Skeletal muscle tissue (tissue), 3 donors: ENCODE measurements at regions not wholly inside any gene's neighbourhood (a gene's known extent, or its start where the extent isn't known, plus 50 kb on each side); places are given as distances from the start of the nearest gene placed in this dataset.
"Not testable (repeated sequence)": the region's sequence is repeated elsewhere in the genome, so short reads cannot be mapped to it uniquely, and the experiment has no call there.

Experiments used
- H3K27ac ChIP-seq: one replicate; pipeline ENCODE4 v1.7.0; 2013; ENCODE audit warnings: mild to moderate bottlenecking, low read depth, low read length, inconsistent platforms
- H3K27me3 ChIP-seq, 3 donors: one replicate each; pipeline ENCODE4 v1.7.0; 2013; ENCODE audit warnings: low read length in 3 of 3; ENCODE audit not compliant: control insufficient read depth in 3 of 3, insufficient read depth in 3 of 3
- H3K36me3 ChIP-seq, 3 donors: one replicate each; pipeline ENCODE4 v1.7.0; 2013; ENCODE audit warnings: low read length in 3 of 3; ENCODE audit not compliant: control insufficient read depth in 3 of 3, insufficient read depth in 3 of 3
- H3K4me1 ChIP-seq, 3 donors: one replicate each; pipeline ENCODE4 v1.7.0; 2013; ENCODE audit warnings: low read length in 3 of 3, mild to moderate bottlenecking in 3 of 3; ENCODE audit not compliant: control insufficient read depth in 3 of 3, insufficient read depth in 3 of 3
- H3K4me3 ChIP-seq, 3 donors: one replicate each; pipeline ENCODE4 v1.7.0; 2013; ENCODE audit warnings: low read length in 3 of 3
- H3K9ac ChIP-seq, 3 donors: one replicate each; pipeline ENCODE4 v1.7.0; 2013; ENCODE audit warnings: low read length in 3 of 3, mild to moderate bottlenecking in 3 of 3, moderate library complexity in 2 of 3, low read depth in 1 of 3
- H3K9me3 ChIP-seq, 3 donors: one replicate each; pipeline ENCODE4 v1.7.0; 2013; ENCODE audit warnings: low read length in 3 of 3; ENCODE audit not compliant: control insufficient read depth in 3 of 3
- donor health status: Osteomylitis.

GRCh38 chr2:225756198-225756597 is 356.7 kb downstream of the NYAP2 start:
- no peaks in the 10 kb centered on the region for H3K36me3 ChIP-seq
- H3K4me1 ChIP-seq: no peaks in the 10 kb centered on the region
- H3K9ac ChIP-seq: no peak overlapping the region
- no peak overlapping the region for H3K27ac ChIP-seq
- no peak overlapping the region for H3K4me3 ChIP-seq
- H3K27me3 ChIP-seq: no peaks in the 10 kb centered on the region
- no peaks in the 10 kb centered on the region for H3K9me3 ChIP-seq

- Histone ChIP-seq H3K36me3 (no peaks in the 10 kb centered on the region), H3K9ac (no peak overlapping the region), H3K27me3 (no peaks in the 10 kb centered on the region), H3K9me3 (no peaks in the 10 kb centered on the region), H3K4me1 (no peaks in the 10 kb centered on the region), H3K27ac (no peak overlapping the region), H3K4me3 (no peak overlapping the region)
Measured at GRCh38 chr2:225748609-225749008, 349.1 kb downstream of the NYAP2 start.

GRCh38 chr2:225743996-225744395 is 344.5 kb downstream of the NYAP2 start:
- not testable (repeated sequence) for H3K27ac ChIP-seq, H3K36me3 ChIP-seq, H3K9me3 ChIP-seq, H3K27me3 ChIP-seq, H3K9ac ChIP-seq, H3K4me1 ChIP-seq, H3K4me3 ChIP-seq

DNA sequence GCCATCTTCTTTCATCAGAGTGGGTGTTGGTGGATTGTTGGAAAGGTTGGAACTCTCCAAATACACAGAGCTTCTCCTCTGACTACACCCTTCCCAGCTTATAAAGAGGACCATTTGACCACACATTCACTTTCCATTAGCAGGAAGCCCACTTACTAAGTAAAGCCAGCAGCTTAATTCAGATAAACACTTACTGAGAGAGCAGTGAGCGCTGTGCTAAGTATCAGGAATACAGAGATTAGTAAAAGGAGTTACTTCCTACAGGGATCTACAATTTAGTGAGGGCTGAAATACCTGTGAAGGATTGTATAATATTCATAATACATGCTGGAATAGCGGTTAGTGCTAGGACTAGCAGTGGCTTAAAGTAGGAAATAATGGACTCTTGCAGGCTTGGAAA is 343.0 kb downstream of the NYAP2 start:
- Histone ChIP-seq H3K9ac (no peak overlapping the region), H3K9me3 (no peaks in the 10 kb centered on the region), H3K4me1 (no peaks in the 10 kb centered on the region), H3K4me3 (no peak overlapping the region), H3K36me3 (no peaks in the 10 kb centered on the region), H3K27ac (no peak overlapping the region), H3K27me3 (no peaks in the 10 kb centered on the region)

- H3K36me3 ChIP-seq: no peaks in the 10 kb centered on the region
- H3K9ac ChIP-seq: no peak overlapping the region
- no peak overlapping the region for H3K4me3 ChIP-seq
- no peaks in the 10 kb centered on the region for H3K27me3 ChIP-seq
- no peaks in the 10 kb centered on the region for H3K4me1 ChIP-seq
- H3K9me3 ChIP-seq: no peaks in the 10 kb centered on the region
- no peak overlapping the region for H3K27ac ChIP-seq
Measured at GRCh38 chr2:225740086-225740485, 340.6 kb downstream of the NYAP2 start.

DNA sequence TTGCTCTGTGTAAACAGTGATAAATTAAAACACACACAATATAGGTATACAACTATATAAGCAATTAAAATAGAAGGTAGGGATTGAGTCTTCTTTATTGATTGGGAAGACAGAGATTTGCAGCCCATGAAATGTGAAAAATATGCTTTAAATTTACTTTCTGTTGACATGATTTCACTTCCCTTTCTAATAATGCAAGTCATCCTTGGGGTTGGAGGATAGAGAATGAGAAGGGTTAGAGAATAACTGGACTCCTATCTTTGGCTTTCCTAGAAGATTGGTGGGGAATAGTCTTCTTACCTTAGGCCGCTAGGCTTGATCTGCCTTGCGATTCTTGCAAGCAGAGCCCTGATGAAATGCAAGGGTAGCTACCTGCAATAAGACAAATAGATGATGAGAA is 339.8 kb downstream of the NYAP2 start:
- Histone ChIP-seq H3K27me3 (no peaks in the 10 kb centered on the region), H3K36me3 (no peaks in the 10 kb centered on the region), H3K9me3 (no peaks in the 10 kb centered on the region), H3K4me1 (no peaks in the 10 kb centered on the region), H3K4me3 (no peak overlapping the region), H3K27ac (no peak overlapping the region), H3K9ac (no peak overlapping the region)

- no peak overlapping the region for H3K4me3 ChIP-seq
Measured at GRCh38 chr2:225738735-225739134, 339.2 kb downstream of the NYAP2 start.

DNA sequence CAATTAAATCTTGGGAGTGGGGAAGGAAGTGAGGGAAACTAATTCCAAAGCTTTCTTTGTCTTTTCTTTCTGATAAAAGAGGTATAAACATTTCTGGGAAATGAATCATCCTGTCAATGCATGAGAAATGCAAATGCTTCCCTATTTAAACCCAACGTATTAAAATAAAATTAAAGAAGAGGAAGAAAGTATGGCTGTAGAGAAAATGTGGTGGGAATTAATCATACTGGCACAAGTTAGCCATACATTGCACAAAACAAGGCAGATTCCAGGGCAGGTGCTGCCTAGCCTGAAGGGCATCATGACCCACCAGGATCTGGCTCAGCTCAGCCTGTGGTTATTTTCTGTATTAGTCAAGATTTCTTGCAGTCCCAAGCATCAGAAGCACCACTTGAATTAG is 338.0 kb downstream of the NYAP2 start:
- Histone ChIP-seq H3K4me3 (no peak overlapping the region), H3K27me3 (no peaks in the 10 kb centered on the region), H3K36me3 (no peaks in the 10 kb centered on the region), H3K27ac (no peak overlapping the region), H3K9me3 (no peaks in the 10 kb centered on the region), H3K4me1 (no peaks in the 10 kb centered on the region), H3K9ac (no peak overlapping the region)

More at GRCh38 chr2:225738735-225739134, 339.2 kb downstream of the NYAP2 start:
- H3K27me3 ChIP-seq: no peaks in the 10 kb centered on the region
- H3K36me3 ChIP-seq: no peaks in the 10 kb centered on the region
- H3K27ac ChIP-seq: no peak overlapping the region
- no peaks in the 10 kb centered on the region for H3K9me3 ChIP-seq
- H3K9ac ChIP-seq: no peak overlapping the region
- no peaks in the 10 kb centered on the region for H3K4me1 ChIP-seq

DNA sequence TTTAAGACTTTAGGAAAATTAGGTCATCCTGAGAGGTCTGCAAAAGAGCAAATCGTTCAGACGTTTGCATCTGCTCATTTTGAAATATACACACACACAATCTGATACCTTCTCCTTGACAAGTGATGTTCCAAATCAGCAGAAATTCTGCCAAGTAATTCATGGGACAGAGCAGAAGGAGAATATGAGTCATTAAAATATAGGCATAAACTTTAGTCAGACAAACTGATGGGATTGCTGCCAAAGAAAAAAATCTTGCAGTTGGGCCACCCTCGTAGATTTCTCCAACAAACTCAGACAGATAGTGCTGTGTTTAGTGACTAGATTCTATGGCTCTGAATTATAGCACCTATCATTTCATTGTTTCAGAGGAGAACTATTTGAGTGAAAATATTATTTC is 336.3 kb downstream of the NYAP2 start:
- no peaks in the 10 kb centered on the region for H3K4me1 ChIP-seq
- H3K36me3 ChIP-seq: no peaks in the 10 kb centered on the region
- H3K27me3 ChIP-seq: no peaks in the 10 kb centered on the region
- no peak overlapping the region for H3K4me3 ChIP-seq
- H3K27ac ChIP-seq: no peak overlapping the region
- H3K9me3 ChIP-seq: no peaks in the 10 kb centered on the region
- H3K9ac ChIP-seq: no peak overlapping the region

DNA sequence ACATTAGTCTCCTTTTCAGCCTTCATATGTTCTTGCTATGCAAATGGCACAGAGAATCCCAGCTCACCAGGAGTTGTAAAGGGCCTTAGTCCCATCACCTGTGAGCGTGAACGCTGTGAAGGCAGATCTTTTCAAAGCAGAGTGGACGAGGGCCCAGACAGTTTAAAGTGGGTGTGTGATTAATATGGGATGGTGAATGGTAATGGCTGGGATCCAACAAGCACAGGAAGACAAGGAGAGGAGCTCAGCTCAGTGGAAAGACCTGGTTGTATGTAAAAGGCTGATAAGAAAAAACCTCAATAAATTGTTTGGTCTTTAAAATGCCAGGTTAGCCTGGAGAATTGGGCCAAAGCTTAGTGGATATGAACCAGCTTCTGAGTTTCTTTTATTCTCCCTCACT is 326.2 kb downstream of the NYAP2 start:
- Histone ChIP-seq H3K4me1 (no peaks in the 10 kb centered on the region), H3K36me3 (no peaks in the 10 kb centered on the region), H3K4me3 (no peak overlapping the region), H3K9ac (no peak overlapping the region), H3K27ac (no peak overlapping the region), H3K27me3 (no peaks in the 10 kb centered on the region), H3K9me3 (no peaks in the 10 kb centered on the region)
